SK-N-SH (cell line): ENCODE measurements at regions not wholly inside any gene's neighbourhood (a gene's known extent, or its start where the extent isn't known, plus 50 kb on each side); places are given as distances from the start of the nearest gene placed in this dataset.

Source experiments
- CTCF ChIA-PET: fragments of 300-600, 350-600 bp; formaldehyde crosslinking; extraction: SDS; loops from one replicate; lab custom pipeline; 2021; lab: Yijun Ruan, JAX
- POLR2A ChIA-PET: fragments of 350-600 bp; sonication (Branson Sonifier 250); formaldehyde crosslinking; extraction: SDS; loops from one replicate; lab custom pipeline; 2020; ENCODE audit warnings: antibody characterized with exemption, inconsistent platforms; lab: Yijun Ruan, JAX
- DNase-seq: peaks from one replicate; pipeline ENCODE4 v3.0.0; 2012
- H2AFZ ChIP-seq: fragments of 200-600 bp; sonication (generic); 2 replicates; pipeline ENCODE4 v1.8.1; 2016; ENCODE audit warnings: antibody characterized with exemption, mild to moderate bottlenecking, low read depth
- H3F3A ChIP-seq: fragments of 200-600 bp; sonication (generic); replicated peaks from 2 replicates; pipeline ENCODE3; 2016; ENCODE audit warnings: antibody characterized with exemption, mild to moderate bottlenecking; ENCODE audit not compliant: insufficient read depth
- H3K27ac ChIP-seq, 2 experiments: fragments of 200-500 bp in 1 of 2; fragments of 200-600 bp in 1 of 2; sonication (Bioruptor generic) in 1 of 2; sonication (generic), shearing (Covaris generic) in 1 of 2; 2 replicates each; pipeline versions ENCODE4 v1.5.1 to v1.6.1; 2014 to 2016; ENCODE audit warnings: low read depth in 2 of 2, inconsistent platforms in 1 of 2, low read length in 1 of 2, mild to moderate bottlenecking in 1 of 2, mixed read lengths in 1 of 2
- H3K27me3 ChIP-seq: fragments of 200-600 bp; sonication (generic), shearing (Covaris generic); 2 replicates; pipeline ENCODE4 v1.6.1; 2016; ENCODE audit warnings: mixed run types; ENCODE audit not compliant: insufficient read depth
- H3K36me3 ChIP-seq, 2 experiments: fragments of 200-500 bp in 1 of 2; fragments of 200-600 bp in 1 of 2; sonication (Bioruptor generic) in 1 of 2; sonication (generic) in 1 of 2; replicated peaks in 1 of 2; 2 replicates each; pipeline versions ENCODE3 to v1.5.1; 2014 to 2016; ENCODE audit warnings: low read length in 1 of 2, mild to moderate bottlenecking in 1 of 2; ENCODE audit not compliant: insufficient read depth in 2 of 2, control insufficient read depth in 1 of 2
- H3K4me1 ChIP-seq, 2 experiments: fragments of 200-500 bp in 1 of 2; fragments of 200-600 bp in 1 of 2; sonication (Bioruptor generic) in 1 of 2; sonication (generic), shearing (Covaris generic) in 1 of 2; 2 replicates each; pipeline versions ENCODE4 v1.5.1 to v1.6.1; 2014 to 2016; ENCODE audit warnings: low read depth in 1 of 2, low read length in 1 of 2, mixed run types in 1 of 2; ENCODE audit not compliant: insufficient read depth in 2 of 2, control insufficient read depth in 1 of 2
- H3K4me2 ChIP-seq: fragments of 200-600 bp; sonication (generic), shearing (Covaris generic); 2 replicates; pipeline ENCODE4 v1.6.1; 2017; ENCODE audit warnings: mixed run types
- H3K4me3 ChIP-seq, 2 experiments: fragments of 200-500 bp in 1 of 2; fragments of 200-600 bp in 1 of 2; sonication (Bioruptor generic) in 1 of 2; sonication (generic), shearing (Covaris generic) in 1 of 2; 2 replicates each; pipeline versions ENCODE4 v1.5.1 to v1.8.1; 2014 to 2016; ENCODE audit warnings: low read depth in 2 of 2, inconsistent platforms in 1 of 2, low read length in 1 of 2, mild to moderate bottlenecking in 1 of 2, mixed read lengths in 1 of 2, moderate library complexity in 1 of 2
- H3K79me2 ChIP-seq: fragments of 200-600 bp; sonication (generic); 2 replicates; pipeline ENCODE4 v1.8.1; 2017; ENCODE audit warnings: mild to moderate bottlenecking; ENCODE audit not compliant: insufficient read depth
- H3K9ac ChIP-seq: fragments of 200-600 bp; sonication (generic); 2 replicates; pipeline ENCODE4 v1.6.1; 2017; ENCODE audit warnings: mixed run types
- H3K9me2 ChIP-seq: fragments of 200-600 bp; sonication (generic); 2 replicates; pipeline ENCODE4 v1.6.1; 2017; ENCODE audit warnings: mixed run types
- H3K9me3 ChIP-seq: fragments of 200-600 bp; sonication (generic); 2 replicates; pipeline ENCODE4 v1.6.1; 2017; ENCODE audit warnings: mixed run types, mild to moderate bottlenecking, moderate library complexity
- H4K20me1 ChIP-seq: fragments of 200-600 bp; sonication (generic); 2 replicates; pipeline ENCODE4 v1.6.1; 2017; ENCODE audit warnings: mild to moderate bottlenecking, mixed run types; ENCODE audit not compliant: insufficient read depth
- ELF1 ChIP-seq: IDR thresholded peaks from 2 replicates; pipeline ENCODE4 v1.4.0; 2012
- EZH2phosphoT487 ChIP-seq: fragments of 200-600 bp; sonication (generic); IDR thresholded peaks from 2 replicates; pipeline ENCODE4 v1.6.1; 2017; ENCODE audit warnings: low read depth, mixed run types, mild to moderate bottlenecking, antibody characterized with exemption, moderate library complexity, borderline replicate concordance
- FOXJ3 ChIP-seq: sonication (generic); formaldehyde crosslinking; IDR thresholded peaks from 2 replicates; pipeline ENCODE4 v1.5.1; 2020; ENCODE audit warnings: mild to moderate bottlenecking, missing genetic modification reagents
- FOXM1 ChIP-seq: IDR thresholded peaks from 2 replicates; pipeline ENCODE4 v1.4.0; 2012; ENCODE audit warnings: low read depth, mild to moderate bottlenecking
- GABPA ChIP-seq: IDR thresholded peaks from 2 replicates; pipeline ENCODE4 v1.4.0; 2012; ENCODE audit warnings: low read depth, mild to moderate bottlenecking
- GATA2 ChIP-seq: sonication (generic); formaldehyde crosslinking; IDR thresholded peaks from 2 replicates; pipeline ENCODE4 v1.5.0; 2020; ENCODE audit warnings: mild to moderate bottlenecking, missing genetic modification reagents
- MAX ChIP-seq: IDR thresholded peaks from 2 replicates; pipeline ENCODE4 v1.4.0; 2012; ENCODE audit warnings: low read depth
- MEF2A ChIP-seq: IDR thresholded peaks from 2 replicates; pipeline ENCODE4 v1.4.0; 2012; ENCODE audit warnings: low read depth, borderline replicate concordance
- NFIC ChIP-seq: IDR thresholded peaks from 2 replicates; pipeline ENCODE4 v1.4.0; 2012; ENCODE audit warnings: borderline replicate concordance
- REST ChIP-seq: IDR thresholded peaks from 2 replicates; pipeline ENCODE4 v1.6.1; 2012; ENCODE audit warnings: mild to moderate bottlenecking, low read depth, low read length, moderate library complexity
- RFX5 ChIP-seq: IDR thresholded peaks from 2 replicates; pipeline ENCODE4 v1.6.1; 2012; ENCODE audit warnings: mild to moderate bottlenecking, improper control_type of control experiment, low read length
- RXRA ChIP-seq: IDR thresholded peaks from 2 replicates; pipeline ENCODE4 v1.4.0; 2012; ENCODE audit warnings: low read depth, mild to moderate bottlenecking, borderline replicate concordance
- SIN3A ChIP-seq: IDR thresholded peaks from 2 replicates; pipeline ENCODE4 v1.6.1; 2012; ENCODE audit warnings: low read depth, mild to moderate bottlenecking, low read length, moderate library complexity, borderline replicate concordance
- TAF1 ChIP-seq: IDR thresholded peaks from 2 replicates; pipeline ENCODE4 v1.6.1; 2012; ENCODE audit warnings: low read depth, mild to moderate bottlenecking, low read length, moderate library complexity, borderline replicate concordance
- USF1 ChIP-seq: IDR thresholded peaks from 2 replicates; pipeline ENCODE4 v1.4.0; 2012; ENCODE audit warnings: low read depth, borderline replicate concordance
- YY1 ChIP-seq: IDR thresholded peaks from 2 replicates; pipeline ENCODE4 v1.4.0; 2012; ENCODE audit warnings: low read depth, mild to moderate bottlenecking
- WGBS: methylation state at CpG from one replicate; pipeline ENCODE4 v1.1.6; 2017; ENCODE audit warnings: low lambda C conversion rate; 5-methylcytosine and 5-hydroxymethylcytosine counted together
- TF ChIP-seq, protein P1 (sequence below): fragments of 200-600 bp; sonication (generic); IDR thresholded peaks from 2 replicates; pipeline ENCODE4 v1.6.1; 2017; ENCODE audit warnings: antibody characterized with exemption, mild to moderate bottlenecking, moderate library complexity
- TF ChIP-seq, protein P2 (sequence below): IDR thresholded peaks from 2 replicates; pipeline ENCODE4 v1.4.0; 2012; ENCODE audit warnings: low read depth, borderline replicate concordance

GRCh38 chr4:33296876-33297455 is 2576.8 kb downstream of the PCDH7 start:
- Histone ChIP-seq H3K27ac (no peak overlapping the region), H3K9me3 (no peaks in the 10 kb centered on the region), H3K4me2 (no peak overlapping the region), H3K79me2 (no peaks in the 10 kb centered on the region), H3F3A (no peaks in the 10 kb centered on the region), H3K27me3 (no peaks in the 10 kb centered on the region), H3K9ac (no peak overlapping the region), H3K36me3 (no peaks in the 10 kb centered on the region), H2AFZ (no peak overlapping the region), H3K4me3 (no peak overlapping the region), H3K4me1 (no peaks in the 10 kb centered on the region), H4K20me1 (no peaks in the 10 kb centered on the region), H3K9me2 (no peaks in the 10 kb centered on the region)
- POLR2A ChIA-PET = no interaction called here
- no peak for TF ChIP-seq NFIC
- no peak for TF ChIP-seq RXRA
- no peak for TF ChIP-seq YY1
- TF ChIP-seq, protein P1, sequence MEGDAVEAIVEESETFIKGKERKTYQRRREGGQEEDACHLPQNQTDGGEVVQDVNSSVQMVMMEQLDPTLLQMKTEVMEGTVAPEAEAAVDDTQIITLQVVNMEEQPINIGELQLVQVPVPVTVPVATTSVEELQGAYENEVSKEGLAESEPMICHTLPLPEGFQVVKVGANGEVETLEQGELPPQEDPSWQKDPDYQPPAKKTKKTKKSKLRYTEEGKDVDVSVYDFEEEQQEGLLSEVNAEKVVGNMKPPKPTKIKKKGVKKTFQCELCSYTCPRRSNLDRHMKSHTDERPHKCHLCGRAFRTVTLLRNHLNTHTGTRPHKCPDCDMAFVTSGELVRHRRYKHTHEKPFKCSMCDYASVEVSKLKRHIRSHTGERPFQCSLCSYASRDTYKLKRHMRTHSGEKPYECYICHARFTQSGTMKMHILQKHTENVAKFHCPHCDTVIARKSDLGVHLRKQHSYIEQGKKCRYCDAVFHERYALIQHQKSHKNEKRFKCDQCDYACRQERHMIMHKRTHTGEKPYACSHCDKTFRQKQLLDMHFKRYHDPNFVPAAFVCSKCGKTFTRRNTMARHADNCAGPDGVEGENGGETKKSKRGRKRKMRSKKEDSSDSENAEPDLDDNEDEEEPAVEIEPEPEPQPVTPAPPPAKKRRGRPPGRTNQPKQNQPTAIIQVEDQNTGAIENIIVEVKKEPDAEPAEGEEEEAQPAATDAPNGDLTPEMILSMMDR = no peak
- TF ChIP-seq ELF1 = no peak
- no peak for TF ChIP-seq USF1
- no peak for TF ChIP-seq MEF2A
- no peak for TF ChIP-seq MAX
- TF ChIP-seq TAF1 = no peak
- no peak for TF ChIP-seq RFX5
- no peak for TF ChIP-seq GATA2 (CRISPR knock-in tag)
- TF ChIP-seq, protein P2, sequence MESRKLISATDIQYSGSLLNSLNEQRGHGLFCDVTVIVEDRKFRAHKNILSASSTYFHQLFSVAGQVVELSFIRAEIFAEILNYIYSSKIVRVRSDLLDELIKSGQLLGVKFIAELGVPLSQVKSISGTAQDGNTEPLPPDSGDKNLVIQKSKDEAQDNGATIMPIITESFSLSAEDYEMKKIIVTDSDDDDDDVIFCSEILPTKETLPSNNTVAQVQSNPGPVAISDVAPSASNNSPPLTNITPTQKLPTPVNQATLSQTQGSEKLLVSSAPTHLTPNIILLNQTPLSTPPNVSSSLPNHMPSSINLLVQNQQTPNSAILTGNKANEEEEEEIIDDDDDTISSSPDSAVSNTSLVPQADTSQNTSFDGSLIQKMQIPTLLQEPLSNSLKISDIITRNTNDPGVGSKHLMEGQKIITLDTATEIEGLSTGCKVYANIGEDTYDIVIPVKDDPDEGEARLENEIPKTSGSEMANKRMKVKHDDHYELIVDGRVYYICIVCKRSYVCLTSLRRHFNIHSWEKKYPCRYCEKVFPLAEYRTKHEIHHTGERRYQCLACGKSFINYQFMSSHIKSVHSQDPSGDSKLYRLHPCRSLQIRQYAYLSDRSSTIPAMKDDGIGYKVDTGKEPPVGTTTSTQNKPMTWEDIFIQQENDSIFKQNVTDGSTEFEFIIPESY = no peak
- no peak for TF ChIP-seq FOXM1
- TF ChIP-seq SIN3A = no peak
- no peak for TF ChIP-seq GABPA
- WGBS = 4% methylated on average over 3 of the region's 3 CpGs
- DNase-seq = no peak
- CTCF ChIA-PET = no interaction called here

- Histone ChIP-seq H2AFZ (no peak overlapping the region), H3K27me3 (no peaks in the 10 kb centered on the region), H3K4me1 (no peaks in the 10 kb centered on the region), H3K79me2 (no peaks in the 10 kb centered on the region), H3F3A (no peaks in the 10 kb centered on the region), H4K20me1 (no peaks in the 10 kb centered on the region), H3K4me3 (no peak overlapping the region), H3K4me2 (no peak overlapping the region), H3K9ac (no peak overlapping the region), H3K9me3 (no peaks in the 10 kb centered on the region), H3K27ac (no peak overlapping the region), H3K36me3 (no peaks in the 10 kb centered on the region), H3K9me2 (no peaks in the 10 kb centered on the region)
- no peak for DNase-seq
- ChIA-PET POLR2A (no interaction called here), CTCF (no interaction called here)
- WGBS = 3% methylated on average over 2 of the region's 2 CpGs
- TF ChIP-seq MEF2A (no peak), NFIC (no peak), FOXJ3 (CRISPR knock-in tag) (no peak), GATA2 (CRISPR knock-in tag) (no peak), REST (no peak), EZH2phosphoT487 (no peak)
- TF ChIP-seq, all 33 proteins: peak for 0
Measured at GRCh38 chr4:33302321-33302720, 2582.2 kb downstream of the PCDH7 start.
